ENCODE measurements at regions not wholly inside any gene's neighbourhood (a gene's known extent, or its start where the extent isn't known, plus 50 kb on each side); places are given as distances from the start of the nearest gene placed in this dataset.
A peak's percentile ranks its signal among the peaks of the same experiment; 100 is the strongest.

- Histone ChIP-seq H3K4me2 (peak overlapping the region; percentile 19; the same call in 1 of the 2 replicates), H3K9ac (no peak overlapping the region), H3K27ac (no peak overlapping the region), H3K9me3 (no peaks in the 10 kb centered on the region), H3K4me3 (no peak overlapping the region), H3K36me3 (no peaks in the 10 kb centered on the region), H4K20me1 (no peaks in the 10 kb centered on the region), H3K27me3 (no peaks in the 10 kb centered on the region), H3K4me1 (peaks cover 27% of the 10 kb centered on the region; the same call in 1 of the 2 replicates)
- TF ChIP-seq Cebpa-rat (IDR thresholded peaks at IDR 0.05) = no peak
Observed at GRCh38 chr12:89163918-89164317, 188.4 kb downstream of the DUSP6 start.

- Histone ChIP-seq H3K36me3 (no peaks in the 10 kb centered on the region), H3K9me3 (no peaks in the 10 kb centered on the region), H3K27ac (no peak overlapping the region), H3K9ac (no peak overlapping the region), H3K27me3 (no peaks in the 10 kb centered on the region), H4K20me1 (no peaks in the 10 kb centered on the region), H3K4me2 (0 out of 2 replicates have a peak overlapping the region, but pooled peaks have one; percentile 14), H3K4me1 (peaks cover 27% of the 10 kb centered on the region; the same call in 1 of the 2 replicates), H3K4me3 (no peak overlapping the region)
- no peak for TF ChIP-seq Cebpa-rat (IDR thresholded peaks at IDR 0.05)
Observed at GRCh38 chr12:89162589-89163261, 189.6 kb downstream of the DUSP6 start.

GRCh38 chr12:89161557-89161956, 190.7 kb downstream of the DUSP6 start:
- Histone ChIP-seq H3K9ac (no peak overlapping the region), H3K4me2 (no peak overlapping the region), H4K20me1 (no peaks in the 10 kb centered on the region), H3K27me3 (no peaks in the 10 kb centered on the region), H3K4me3 (no peak overlapping the region), H3K9me3 (no peaks in the 10 kb centered on the region), H3K36me3 (no peaks in the 10 kb centered on the region), H3K4me1 (peaks cover 22% of the 10 kb centered on the region; the same call in 1 of the 2 replicates), H3K27ac (no peak overlapping the region)
- no peak for TF ChIP-seq Cebpa-rat (IDR thresholded peaks at IDR 0.05)

GRCh38 chr12:89160716-89161123, 191.6 kb downstream of the DUSP6 start:
- H3K4me2 ChIP-seq = peak overlapping the region; percentile 15; the same call in 1 of the 2 replicates
- H3K27ac ChIP-seq = no peak overlapping the region
- no peaks in the 10 kb centered on the region for H3K9me3 ChIP-seq
- no peaks in the 10 kb centered on the region for H3K36me3 ChIP-seq
- H3K4me1 ChIP-seq = peaks cover 16% of the 10 kb centered on the region; the same call in 1 of the 2 replicates
- no peak overlapping the region for H3K9ac ChIP-seq
- H3K4me3 ChIP-seq = no peak overlapping the region
- no peak for TF ChIP-seq Cebpa-rat (IDR thresholded peaks at IDR 0.05)
- no peaks in the 10 kb centered on the region for H3K27me3 ChIP-seq
- no peaks in the 10 kb centered on the region for H4K20me1 ChIP-seq

GRCh38 chr12:89157413-89157812, 194.9 kb downstream of the DUSP6 start:
- Histone ChIP-seq H3K36me3 (no peaks in the 10 kb centered on the region), H4K20me1 (no peaks in the 10 kb centered on the region), H3K4me2 (no peak overlapping the region), H3K27me3 (no peaks in the 10 kb centered on the region), H3K9ac (no peak overlapping the region), H3K4me3 (no peak overlapping the region), H3K27ac (no peak overlapping the region), H3K4me1 (peaks cover 9% of the 10 kb centered on the region; the same call in 1 of the 2 replicates), H3K9me3 (no peaks in the 10 kb centered on the region)
- TF ChIP-seq Cebpa-rat (IDR thresholded peaks at IDR 0.05) = no peak

GRCh38 chr12:89156862-89157262, 195.4 kb downstream of the DUSP6 start:
- Histone ChIP-seq H3K4me1 (peaks cover 9% of the 10 kb centered on the region; the same call in 1 of the 2 replicates), H3K4me2 (no peak overlapping the region), H3K36me3 (no peaks in the 10 kb centered on the region), H3K27me3 (no peaks in the 10 kb centered on the region), H4K20me1 (no peaks in the 10 kb centered on the region), H3K9ac (no peak overlapping the region), H3K4me3 (no peak overlapping the region), H3K9me3 (no peaks in the 10 kb centered on the region), H3K27ac (no peak overlapping the region)
- TF ChIP-seq Cebpa-rat (IDR thresholded peaks at IDR 0.05) = no peak

- H3K27ac ChIP-seq = no peak overlapping the region
- H3K4me1 ChIP-seq = peaks cover 9% of the 10 kb centered on the region; the same call in 1 of the 2 replicates
- H3K9me3 ChIP-seq = no peaks in the 10 kb centered on the region
- H3K9ac ChIP-seq = no peak overlapping the region
- no peak overlapping the region for H3K4me3 ChIP-seq
- H3K36me3 ChIP-seq = no peaks in the 10 kb centered on the region
- no peaks in the 10 kb centered on the region for H4K20me1 ChIP-seq
- no peak overlapping the region for H3K4me2 ChIP-seq
- TF ChIP-seq Cebpa-rat (IDR thresholded peaks at IDR 0.05) = no peak
- no peaks in the 10 kb centered on the region for H3K27me3 ChIP-seq
Observed at GRCh38 chr12:89156340-89156739, 196.0 kb downstream of the DUSP6 start.

GRCh38 chr12:89155826-89156225, 196.5 kb downstream of the DUSP6 start:
- no peaks in the 10 kb centered on the region for H3K27me3 ChIP-seq
- H3K9ac ChIP-seq = no peak overlapping the region
- H3K4me3 ChIP-seq = no peak overlapping the region
- peaks cover 2% of the 10 kb centered on the region for H3K9me3 ChIP-seq
- peaks cover 8% of the 10 kb centered on the region; the same call in 1 of the 2 replicates for H3K4me1 ChIP-seq
- TF ChIP-seq Cebpa-rat (IDR thresholded peaks at IDR 0.05) = no peak
- H3K4me2 ChIP-seq = no peak overlapping the region
- no peaks in the 10 kb centered on the region for H3K36me3 ChIP-seq
- H4K20me1 ChIP-seq = no peaks in the 10 kb centered on the region
- H3K27ac ChIP-seq = no peak overlapping the region

- Histone ChIP-seq H3K4me3 (no peak overlapping the region), H3K36me3 (no peaks in the 10 kb centered on the region), H3K27me3 (no peaks in the 10 kb centered on the region), H4K20me1 (no peaks in the 10 kb centered on the region), H3K9ac (no peak overlapping the region), H3K27ac (no peak overlapping the region), H3K4me1 (no peaks in the 10 kb centered on the region), H3K4me2 (no peak overlapping the region), H3K9me3 (peaks cover 7% of the 10 kb centered on the region)
- TF ChIP-seq Cebpa-rat (IDR thresholded peaks at IDR 0.05) = no peak
Observed at GRCh38 chr12:89154743-89155499, 197.4 kb downstream of the DUSP6 start.

GRCh38 chr12:89153341-89153740, 199.0 kb downstream of the DUSP6 start:
- no peaks in the 10 kb centered on the region for H3K36me3 ChIP-seq
- no peaks in the 10 kb centered on the region for H3K27me3 ChIP-seq
- no peaks in the 10 kb centered on the region for H3K4me1 ChIP-seq
- H3K9ac ChIP-seq = no peak overlapping the region
- no peaks in the 10 kb centered on the region for H4K20me1 ChIP-seq
- no peak overlapping the region for H3K27ac ChIP-seq
- H3K4me2 ChIP-seq = no peak overlapping the region
- no peak for TF ChIP-seq Cebpa-rat (IDR thresholded peaks at IDR 0.05)
- no peak overlapping the region for H3K4me3 ChIP-seq
- peaks cover 7% of the 10 kb centered on the region for H3K9me3 ChIP-seq

Data from BLaER1 (cell line).